HG03095 (cell line): ENCODE measurements at regions not wholly inside any gene's neighbourhood (a gene's known extent, or its start where the extent isn't known, plus 50 kb on each side); places are given as distances from the start of the nearest gene placed in this dataset.

Source experiments
- ATAC-seq: cut with Tn5 transposase; IDR thresholded peaks from one replicate; pipeline ENCODE4 v1.9.1; 2021; ENCODE audit warnings: moderate library complexity; ENCODE audit not compliant: unreplicated experiment

DNA sequence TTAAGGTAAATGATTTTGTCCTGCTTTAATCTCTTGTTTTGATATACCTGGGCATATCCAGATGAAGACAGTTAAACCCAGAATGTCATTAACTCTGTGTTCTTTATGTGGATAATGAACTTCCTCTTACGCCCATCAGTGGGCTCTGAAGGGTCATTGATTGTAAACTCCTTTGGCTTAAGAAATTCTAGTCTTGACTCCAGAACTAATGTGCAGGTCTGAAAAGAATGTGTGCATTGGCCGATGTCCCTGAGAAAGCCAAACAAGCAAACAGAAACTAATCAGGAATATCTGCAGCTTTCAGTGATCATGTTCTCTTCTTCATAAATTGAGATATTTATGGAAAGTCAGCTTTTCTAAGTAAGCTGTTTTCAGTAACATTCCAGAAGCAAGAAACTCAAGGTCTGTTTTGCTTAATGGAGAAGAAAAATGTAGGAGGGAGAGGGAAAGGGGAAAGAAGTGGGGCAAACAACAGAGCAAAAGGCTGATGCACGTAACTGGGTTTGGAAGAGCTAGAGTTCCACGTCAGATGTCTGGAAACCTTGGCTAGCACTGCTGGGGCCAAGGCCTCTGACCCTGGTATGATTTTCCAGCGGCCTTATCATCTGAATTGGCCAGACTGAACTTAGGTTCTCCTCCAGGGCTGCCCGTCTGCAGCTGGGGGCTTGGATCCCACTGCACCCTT lies 61.3 kb upstream of the FHL2 start:
- no peak for ATAC-seq

DNA sequence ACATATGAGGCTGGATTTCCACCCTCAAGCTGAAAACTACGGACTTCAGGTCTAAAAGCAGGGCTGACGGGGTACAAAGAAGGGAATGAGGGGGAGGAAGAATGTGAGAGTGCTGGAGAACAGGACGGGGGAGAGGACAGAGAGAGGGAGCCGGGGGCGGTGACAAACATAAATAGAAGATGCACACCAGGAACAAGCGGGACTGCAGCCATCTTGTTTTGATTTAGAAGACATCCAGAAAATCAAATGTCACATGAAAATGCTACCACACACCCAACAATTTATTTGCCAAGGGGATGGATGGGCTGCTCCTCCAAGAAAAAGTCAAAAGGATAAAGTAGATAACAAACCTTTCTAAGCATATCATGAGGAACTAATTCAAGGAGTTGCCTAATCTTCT lies 59.2 kb upstream of the FHL2 start:
- ATAC-seq, result no peak

DNA sequence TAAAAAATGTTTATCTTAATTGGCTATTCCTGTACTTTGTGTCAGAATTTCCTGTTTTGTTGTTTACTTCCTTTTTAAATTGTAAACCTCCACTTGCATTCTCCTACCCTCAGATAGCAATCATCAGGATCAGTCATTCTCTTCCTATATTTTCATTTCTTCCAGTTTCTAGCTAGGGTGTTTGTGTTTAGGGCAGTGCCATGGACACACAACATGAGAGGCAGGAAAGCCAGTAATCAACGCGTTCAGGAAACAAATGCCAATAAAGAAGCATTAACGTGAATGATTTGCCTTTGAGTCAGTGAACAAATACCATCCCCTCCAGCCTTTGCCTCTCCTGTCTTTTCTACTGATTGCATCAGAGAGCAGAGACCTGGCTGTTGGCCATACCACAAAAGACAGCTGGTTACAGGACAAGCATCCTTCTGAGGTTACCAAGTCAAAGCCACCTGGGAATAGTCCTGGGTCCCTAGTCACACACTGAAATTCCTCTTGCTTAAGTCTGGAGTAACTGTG lies 56.7 kb upstream of the FHL2 start:
- no peak for ATAC-seq

DNA sequence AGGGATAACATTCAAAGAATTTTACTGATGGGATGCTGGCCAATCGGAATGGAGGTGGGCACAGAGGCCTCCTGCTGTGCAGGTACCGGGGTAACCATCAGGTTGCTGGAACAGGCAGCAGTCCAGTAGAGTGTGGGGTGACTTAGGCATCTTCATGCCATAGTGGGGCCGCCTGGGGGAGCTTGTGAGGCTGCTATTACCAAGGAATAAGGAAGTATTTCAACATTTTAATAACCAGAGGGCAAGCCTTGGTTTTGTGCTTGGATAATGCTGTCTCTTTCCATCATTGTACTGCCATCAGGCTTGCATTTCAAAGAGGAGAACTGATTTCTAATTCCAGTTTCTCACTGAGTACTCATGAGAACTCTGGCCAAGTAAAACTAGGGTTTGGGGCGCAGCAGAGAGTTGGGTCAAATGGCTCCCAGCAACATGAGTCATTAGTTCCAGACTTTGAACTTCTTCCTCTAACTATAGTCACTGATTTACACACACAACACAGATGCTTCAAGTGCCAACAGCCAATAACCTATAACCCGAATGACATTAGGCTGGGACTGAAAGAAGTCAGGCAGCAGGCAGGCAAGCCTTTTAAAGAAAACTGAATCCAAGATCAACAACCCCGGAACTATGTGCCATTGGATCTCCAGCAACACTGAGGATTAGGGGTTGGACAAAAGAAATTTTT lies 56.1 kb upstream of the FHL2 start:
- no peak for ATAC-seq

DNA sequence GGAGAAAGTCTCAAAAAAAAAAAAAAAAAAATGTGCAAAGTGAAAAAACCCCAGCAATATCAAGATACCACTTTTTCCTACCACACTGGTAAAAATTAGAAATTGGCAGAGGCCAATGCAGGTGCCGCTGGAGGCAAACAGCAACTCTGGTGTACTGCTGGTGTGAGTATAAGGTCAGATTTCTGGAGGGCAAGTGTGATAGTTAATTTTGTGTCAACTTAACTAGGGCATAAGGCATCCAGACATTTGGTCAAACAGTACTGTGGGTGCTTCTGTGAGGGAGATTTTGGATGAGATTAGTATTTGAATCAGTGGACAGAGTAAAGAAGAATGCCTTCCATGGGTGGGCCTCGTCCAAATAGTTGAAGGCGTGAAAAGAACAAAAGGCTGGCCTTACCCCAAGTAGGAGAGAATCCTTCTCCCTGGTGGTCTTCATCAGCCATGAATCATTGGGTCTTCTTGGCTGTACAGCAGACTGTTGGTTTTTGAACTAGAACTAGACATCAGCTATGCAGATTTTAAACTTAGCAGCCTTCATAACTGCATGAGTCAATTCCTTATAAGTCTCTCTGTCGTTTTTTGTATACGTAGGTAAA lies 52.8 kb upstream of the FHL2 start:
- no peak for ATAC-seq

DNA sequence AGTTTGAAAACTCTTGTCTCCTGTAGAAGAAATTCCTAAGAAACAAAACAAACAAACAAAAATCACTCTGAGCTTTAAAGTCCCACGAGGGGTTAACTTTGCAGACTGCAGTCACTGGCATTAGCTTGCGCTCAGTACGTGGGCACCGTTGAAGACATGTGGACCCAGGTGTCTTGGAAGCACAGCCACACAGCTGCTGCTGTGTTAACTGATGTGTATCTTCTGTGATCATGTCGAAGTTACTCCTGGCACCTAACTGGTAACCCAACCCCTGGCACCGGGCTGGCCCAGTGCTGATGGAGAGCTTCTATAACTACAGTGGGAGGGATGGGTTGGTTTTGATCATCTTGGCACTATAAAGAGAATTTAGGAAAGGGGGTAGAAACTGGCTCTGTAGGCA lies 51.6 kb upstream of the FHL2 start:
- no peak for ATAC-seq

DNA sequence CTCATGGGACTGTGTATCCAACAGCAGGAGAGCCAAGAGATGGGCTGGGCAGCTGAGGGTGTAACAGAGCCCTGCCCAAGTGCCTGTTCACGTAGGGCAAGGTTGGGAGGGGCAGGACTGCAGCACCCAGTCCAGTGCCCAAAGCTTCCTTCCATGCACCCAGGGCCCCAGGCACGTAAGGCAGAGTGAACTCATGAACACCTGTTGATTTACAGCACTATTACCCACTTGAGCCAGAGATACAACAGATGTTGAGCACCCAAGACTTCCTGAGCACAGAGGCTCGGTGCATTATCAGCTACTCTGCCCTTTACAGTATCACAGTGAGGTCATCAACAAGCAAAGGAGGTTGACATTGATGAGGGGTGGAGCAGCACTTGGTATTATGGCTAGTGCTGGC lies 50.2 kb upstream of the FHL2 start:
- ATAC-seq, result no peak
